Prostate gland (tissue), 2 donors: ENCODE measurements at regions not wholly inside any gene's neighbourhood (a gene's known extent, or its start where the extent isn't known, plus 50 kb on each side); places are given as distances from the start of the nearest gene placed in this dataset.

Experiments used
- DNase-seq: peaks from one replicate; pipeline ENCODE4 v3.0.0-alpha.2; 2019; ENCODE audit warnings: low spot score
- H3K27ac ChIP-seq, 2 donors: fragments of 200-600 bp; sonication (generic); 2 replicates each; pipeline ENCODE4 v1.5.1; 2017 to 2019
- H3K27me3 ChIP-seq: fragments of 200-600 bp; sonication (generic); replicated peaks from 2 replicates; pipeline ENCODE4 v1.5.1; 2019; ENCODE audit not compliant: insufficient read depth
- H3K36me3 ChIP-seq, 2 donors: fragments of 200-600 bp; sonication (generic); 1 replicate in 1 of 2; 2 replicates in 1 of 2; pipeline versions ENCODE4 v1.5.1 to v1.8.1; 2017 to 2019
- H3K4me1 ChIP-seq: fragments of 200-600 bp; sonication (generic); replicated peaks from 2 replicates; pipeline ENCODE4 v1.5.1; 2019
- H3K4me3 ChIP-seq, 2 donors: fragments of 200-600 bp; sonication (generic); 2 replicates each; pipeline ENCODE4 v1.5.1; 2017 to 2019
- H3K9me3 ChIP-seq: fragments of 200-600 bp; sonication (generic); 2 replicates; pipeline ENCODE4 v1.5.1; 2017
- CTCF ChIP-seq, 4 experiments: fragments of 200-600 bp in 2 of 4; fragments of 450-650 bp in 2 of 4; sonication (generic) in 2 of 4; IDR thresholded peaks; 1 replicate in 3 of 4; 2 replicates in 1 of 4; pipeline ENCODE4 v1.5.1; 2016 to 2019; ENCODE audit warnings: antibody characterized with exemption in 4 of 4, mild to moderate bottlenecking in 2 of 4, moderate library complexity in 2 of 4
- POLR2A ChIP-seq: fragments of 450-650 bp; IDR thresholded peaks from one replicate; pipeline ENCODE4 v1.6.1; 2016; ENCODE audit warnings: antibody characterized with exemption, mild to moderate bottlenecking
- POLR2AphosphoS5 ChIP-seq: sonication (generic); formaldehyde crosslinking; IDR thresholded peaks from one replicate; pipeline ENCODE4 v1.6.1; 2017; ENCODE audit warnings: antibody characterized with exemption
- WGBS: methylation state at CpG from one replicate; pipeline ENCODE4 v1.1.5; 2018; 5-methylcytosine and 5-hydroxymethylcytosine counted together
- intact Hi-C: fragments of 100-400 bp; cut with DNase I; formaldehyde crosslinking; loops from one replicate; pipeline ENCODE4 v1.14.2; 2022

- no peak for TF ChIP-seq CTCF (IDR thresholded peaks at IDR 0.05)
- no peak for TF ChIP-seq POLR2AphosphoS5
- no peak for TF ChIP-seq POLR2A
- Histone ChIP-seq H3K4me3 (no peak overlapping the region), H3K4me1 (no peaks in the 10 kb centered on the region), H3K27ac (no peak overlapping the region), H3K36me3 (no peaks in the 10 kb centered on the region), H3K9me3 (no peaks in the 10 kb centered on the region), H3K27me3 (no peaks in the 10 kb centered on the region)
- no peak for DNase-seq
- intact Hi-C loops = no loop called here
- 96% methylated on average over 1 of the region's 1 CpG for WGBS
These were observed 430.6 kb upstream of the BRINP3 start for GRCh38 chr1:190908246-190908645.

GRCh38 chr1:190908691-190909090 lies 431.0 kb upstream of the BRINP3 start:
- Histone ChIP-seq H3K36me3 (no peaks in the 10 kb centered on the region), H3K4me1 (no peaks in the 10 kb centered on the region), H3K27ac (no peak overlapping the region), H3K4me3 (no peak overlapping the region), H3K9me3 (no peaks in the 10 kb centered on the region), H3K27me3 (no peaks in the 10 kb centered on the region)
- TF ChIP-seq POLR2AphosphoS5 = no peak
- no peak for TF ChIP-seq CTCF (IDR thresholded peaks at IDR 0.05)
- no peak for TF ChIP-seq POLR2A
- DNase-seq = no peak
- intact Hi-C loops = no loop called here

- no peaks in the 10 kb centered on the region for H3K4me1 ChIP-seq
- intact Hi-C loops = no loop called here
- H3K9me3 ChIP-seq = no peaks in the 10 kb centered on the region
- TF ChIP-seq POLR2AphosphoS5 (no peak), POLR2A (no peak), CTCF (IDR thresholded peaks at IDR 0.05) (no peak)
- DNase-seq = no peak
- H3K27ac ChIP-seq = no peak overlapping the region
- 64% methylated on average over 1 of the region's 1 CpG for WGBS
- no peaks in the 10 kb centered on the region for H3K27me3 ChIP-seq
- no peak overlapping the region for H3K4me3 ChIP-seq
- no peaks in the 10 kb centered on the region for H3K36me3 ChIP-seq
These were observed 458.3 kb upstream of the BRINP3 start for GRCh38 chr1:190935925-190936324.

- Histone ChIP-seq H3K27me3 (no peaks in the 10 kb centered on the region), H3K27ac (no peak overlapping the region), H3K36me3 (no peaks in the 10 kb centered on the region), H3K4me3 (no peak overlapping the region), H3K4me1 (no peaks in the 10 kb centered on the region), H3K9me3 (no peaks in the 10 kb centered on the region)
- TF ChIP-seq POLR2AphosphoS5 = no peak
- TF ChIP-seq CTCF (IDR thresholded peaks at IDR 0.05) = no peak
- TF ChIP-seq POLR2A = no peak
- 79% methylated on average over 1 of the region's 1 CpG for WGBS
- intact Hi-C loops = no loop called here
- no peak for DNase-seq
These were observed 458.7 kb upstream of the BRINP3 start for GRCh38 chr1:190936337-190936736.

GRCh38 chr1:190940951-190941350 lies 463.3 kb upstream of the BRINP3 start:
- no peaks in the 10 kb centered on the region for H3K27me3 ChIP-seq
- intact Hi-C loops = no loop called here
- TF ChIP-seq POLR2AphosphoS5 = no peak
- TF ChIP-seq CTCF (IDR thresholded peaks at IDR 0.05) = no peak
- no peak for TF ChIP-seq POLR2A
- H3K9me3 ChIP-seq = no peaks in the 10 kb centered on the region
- no peak overlapping the region for H3K4me3 ChIP-seq
- no peaks in the 10 kb centered on the region for H3K4me1 ChIP-seq
- no peaks in the 10 kb centered on the region for H3K36me3 ChIP-seq
- H3K27ac ChIP-seq = no peak overlapping the region
- 68% methylated on average over 2 of the region's 2 CpGs for WGBS
- DNase-seq = no peak
